ENCODE measurements at regions not wholly inside any gene's neighbourhood (a gene's known extent, or its start where the extent isn't known, plus 50 kb on each side); places are given as distances from the start of the nearest gene placed in this dataset.

DNA sequence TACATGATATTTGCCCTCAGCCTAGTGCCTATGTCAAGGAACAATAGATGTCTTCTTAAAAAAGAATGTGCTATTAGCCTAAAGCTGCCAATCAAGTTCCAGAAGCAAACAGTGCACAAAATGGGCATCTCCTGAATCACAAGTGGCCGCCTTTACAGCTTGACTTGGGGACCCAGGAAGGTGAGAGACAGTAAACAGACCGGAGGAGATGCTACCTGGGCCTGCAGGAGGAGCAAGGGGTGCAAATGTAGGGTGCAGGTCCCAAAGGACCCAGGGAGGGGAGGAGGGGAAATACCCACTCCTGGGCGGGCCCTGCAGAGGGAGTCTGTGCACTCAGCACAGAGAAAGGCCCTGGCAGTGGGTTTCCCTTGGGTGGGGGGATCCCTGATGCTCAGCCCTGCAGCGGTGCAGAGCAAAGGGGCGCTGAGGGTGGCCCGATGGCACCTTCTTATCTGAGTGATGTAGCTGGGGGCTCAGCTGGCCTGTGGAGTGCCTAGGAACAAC lies 147.7 kb downstream of the WDR11 start:
- no peak for TF ChIP-seq EZH2 (IDR thresholded peaks at IDR 0.05; ENCODE audit: borderline replicate concordance)
- TF ChIP-seq, protein P1, sequence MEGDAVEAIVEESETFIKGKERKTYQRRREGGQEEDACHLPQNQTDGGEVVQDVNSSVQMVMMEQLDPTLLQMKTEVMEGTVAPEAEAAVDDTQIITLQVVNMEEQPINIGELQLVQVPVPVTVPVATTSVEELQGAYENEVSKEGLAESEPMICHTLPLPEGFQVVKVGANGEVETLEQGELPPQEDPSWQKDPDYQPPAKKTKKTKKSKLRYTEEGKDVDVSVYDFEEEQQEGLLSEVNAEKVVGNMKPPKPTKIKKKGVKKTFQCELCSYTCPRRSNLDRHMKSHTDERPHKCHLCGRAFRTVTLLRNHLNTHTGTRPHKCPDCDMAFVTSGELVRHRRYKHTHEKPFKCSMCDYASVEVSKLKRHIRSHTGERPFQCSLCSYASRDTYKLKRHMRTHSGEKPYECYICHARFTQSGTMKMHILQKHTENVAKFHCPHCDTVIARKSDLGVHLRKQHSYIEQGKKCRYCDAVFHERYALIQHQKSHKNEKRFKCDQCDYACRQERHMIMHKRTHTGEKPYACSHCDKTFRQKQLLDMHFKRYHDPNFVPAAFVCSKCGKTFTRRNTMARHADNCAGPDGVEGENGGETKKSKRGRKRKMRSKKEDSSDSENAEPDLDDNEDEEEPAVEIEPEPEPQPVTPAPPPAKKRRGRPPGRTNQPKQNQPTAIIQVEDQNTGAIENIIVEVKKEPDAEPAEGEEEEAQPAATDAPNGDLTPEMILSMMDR (IDR thresholded peaks at IDR 0.05; ENCODE audit: poor library complexity), result no peak
